Trophoblast cell (in vitro differentiated cells and primary cell): ENCODE measurements at regions not wholly inside any gene's neighbourhood (a gene's known extent, or its start where the extent isn't known, plus 50 kb on each side); places are given as distances from the start of the nearest gene placed in this dataset.

Experiments
- DNase-seq, 2 donors: peaks; one replicate each; pipeline ENCODE4 v3.0.0-alpha.2; 2016
- H2AFZ ChIP-seq: 2 replicates; pipeline ENCODE4 v1.6.1; 2013; ENCODE audit warnings: low read length, moderate library complexity, mild to moderate bottlenecking; ENCODE audit not compliant: insufficient read depth, poor library complexity
- H2AK5ac ChIP-seq: 2 replicates; pipeline ENCODE4 v1.6.1; 2013; ENCODE audit warnings: mild to moderate bottlenecking, low read length
- H2BK120ac ChIP-seq: 2 replicates; pipeline ENCODE4 v1.6.1; 2013; ENCODE audit warnings: low read length, mild to moderate bottlenecking, moderate library complexity; ENCODE audit not compliant: insufficient read depth, poor library complexity
- H2BK12ac ChIP-seq: 2 replicates; pipeline ENCODE4 v1.6.1; 2013; ENCODE audit warnings: mild to moderate bottlenecking, low read length, moderate library complexity
- H2BK5ac ChIP-seq: 2 replicates; pipeline ENCODE4 v1.6.1; 2013; ENCODE audit warnings: low read length, low read depth, moderate library complexity, mild to moderate bottlenecking; ENCODE audit not compliant: poor library complexity
- H3K14ac ChIP-seq: 2 replicates; pipeline ENCODE4 v1.6.1; 2013; ENCODE audit warnings: mild to moderate bottlenecking, low read length
- H3K18ac ChIP-seq: 2 replicates; pipeline ENCODE4 v1.6.1; 2013; ENCODE audit warnings: mild to moderate bottlenecking, low read length
- H3K23ac ChIP-seq: 2 replicates; pipeline ENCODE4 v1.6.1; 2013; ENCODE audit warnings: low read length
- H3K27ac ChIP-seq: 2 replicates; pipeline ENCODE4 v1.5.1; 2013; ENCODE audit warnings: low read depth, mild to moderate bottlenecking, inconsistent platforms, low read length, moderate library complexity
- H3K27me3 ChIP-seq: 2 replicates; pipeline ENCODE4 v1.6.1; 2013; ENCODE audit warnings: inconsistent platforms, mild to moderate bottlenecking, low read length, moderate library complexity; ENCODE audit not compliant: insufficient read depth
- H3K36me3 ChIP-seq, 2 experiments: 1 replicate in 1 of 2; 2 replicates in 1 of 2; pipeline ENCODE4 v1.6.1; 2013; ENCODE audit warnings: low read length in 2 of 2, mild to moderate bottlenecking in 2 of 2, moderate library complexity in 1 of 2; ENCODE audit not compliant: insufficient read depth in 2 of 2, control insufficient read depth in 1 of 2
- H3K4ac ChIP-seq: 2 replicates; pipeline ENCODE4 v1.6.1; 2013; ENCODE audit warnings: low read depth, mild to moderate bottlenecking, low read length, moderate library complexity
- H3K4me1 ChIP-seq, 2 experiments: 1 replicate in 1 of 2; 2 replicates in 1 of 2; pipeline ENCODE4 v1.6.1; 2013; ENCODE audit warnings: low read length in 2 of 2, mild to moderate bottlenecking in 2 of 2, moderate library complexity in 1 of 2; ENCODE audit not compliant: insufficient read depth in 2 of 2, control insufficient read depth in 1 of 2
- H3K4me2 ChIP-seq: 2 replicates; pipeline ENCODE4 v1.6.1; 2013; ENCODE audit warnings: inconsistent platforms, mild to moderate bottlenecking, low read length, moderate library complexity
- H3K4me3 ChIP-seq: 2 replicates; pipeline ENCODE4 v1.5.1; 2013; ENCODE audit warnings: mild to moderate bottlenecking, low read depth, low read length, inconsistent platforms
- H3K79me1 ChIP-seq: one replicate; pipeline ENCODE4 v1.6.1; 2013; ENCODE audit warnings: low read length
- H3K79me2 ChIP-seq: 2 replicates; pipeline ENCODE4 v1.6.1; 2013; ENCODE audit warnings: low read length, mild to moderate bottlenecking; ENCODE audit not compliant: control insufficient read depth, insufficient read depth, poor library complexity
- H3K9ac ChIP-seq: 2 replicates; pipeline ENCODE4 v1.6.1; 2013; ENCODE audit warnings: mild to moderate bottlenecking, low read length
- H3K9me3 ChIP-seq: 2 replicates; pipeline ENCODE4 v1.6.1; 2013; ENCODE audit warnings: low read depth, mild to moderate bottlenecking, control low read depth, inconsistent platforms, low read length; ENCODE audit not compliant: insufficient read depth
- H4K12ac ChIP-seq: 2 replicates; pipeline ENCODE4 v1.6.1; 2013; ENCODE audit warnings: low read depth, mild to moderate bottlenecking, low read length, moderate library complexity
- H4K8ac ChIP-seq: 2 replicates; pipeline ENCODE4 v1.6.1; 2013; ENCODE audit warnings: low read depth, mild to moderate bottlenecking, low read length, moderate library complexity
- H4K91ac ChIP-seq: one replicate; pipeline ENCODE4 v1.6.1; 2013; ENCODE audit warnings: low read depth, mild to moderate bottlenecking, low read length, moderate library complexity
- WGBS: extraction: QIAGEN DNeasy Blood & Tissue Kit; methylation state at CpG from one replicate; pipeline ENCODE4 v1.1.7; 2013; ENCODE audit warnings: missing lambda C conversion rate; ENCODE audit not compliant: insufficient read length, insufficient coverage; ENCODE audit errors: extremely low coverage; 5-methylcytosine and 5-hydroxymethylcytosine counted together

GRCh38 chr7:140239653-140239935, 62.8 kb upstream of the KDM7A start:
- DNase-seq = no peak
- Histone ChIP-seq H2BK5ac (no peak overlapping the region), H3K4me2 (no peak overlapping the region), H3K23ac (no peak overlapping the region), H3K4me3 (no peak overlapping the region), H3K9ac (no peak overlapping the region), H3K14ac (no peak overlapping the region), H3K36me3 (no peaks in the 10 kb centered on the region), H2AK5ac (no peak overlapping the region), H3K79me1 (no peaks in the 10 kb centered on the region), H3K9me3 (no peaks in the 10 kb centered on the region), H3K4me1 (peaks cover 0 to 2% of the 10 kb centered on the region in 2 experiments), H4K91ac (no peak overlapping the region), H4K12ac (no peak overlapping the region), H3K79me2 (no peaks in the 10 kb centered on the region), H3K27ac (no peak overlapping the region), H3K4ac (no peak overlapping the region), H3K27me3 (peaks cover 2% of the 10 kb centered on the region), H2AFZ (no peak overlapping the region), H2BK120ac (no peak overlapping the region), H3K18ac (no peak overlapping the region), H2BK12ac (no peak overlapping the region), H4K8ac (no peak overlapping the region)
- no CpG with 5 or more reads among the region's 2 CpGs for WGBS

- no peak overlapping the region for H2AK5ac ChIP-seq
- DNase-seq = no peak
- no CpG with 5 or more reads among the region's 15 CpGs for WGBS
These were observed 62.2 kb upstream of the KDM7A start for GRCh38 chr7:140238778-140239652.

GRCh38 chr7:140237390-140237789, 60.6 kb upstream of the KDM7A start:
- DNase-seq = no peak
- Histone ChIP-seq H4K12ac (no peak overlapping the region), H3K4me3 (no peak overlapping the region), H3K4me1 (peaks cover 0 to 2% of the 10 kb centered on the region in 2 experiments), H3K36me3 (no peaks in the 10 kb centered on the region), H2BK12ac (no peak overlapping the region), H3K79me2 (no peaks in the 10 kb centered on the region), H4K91ac (no peak overlapping the region), H2BK5ac (no peak overlapping the region), H3K4ac (no peak overlapping the region), H3K18ac (no peak overlapping the region), H3K14ac (no peak overlapping the region), H3K27ac (no peak overlapping the region), H2AFZ (no peak overlapping the region), H3K9ac (no peak overlapping the region), H3K9me3 (no peaks in the 10 kb centered on the region), H2BK120ac (no peak overlapping the region), H3K27me3 (peaks cover 2% of the 10 kb centered on the region), H4K8ac (no peak overlapping the region), H3K23ac (no peak overlapping the region), H2AK5ac (no peak overlapping the region), H3K79me1 (no peaks in the 10 kb centered on the region), H3K4me2 (no peak overlapping the region)
- WGBS = no CpG with 5 or more reads among the region's 4 CpGs

More at GRCh38 chr7:140238778-140239652, 62.2 kb upstream of the KDM7A start:
- Histone ChIP-seq H3K79me1 (no peaks in the 10 kb centered on the region), H3K79me2 (no peaks in the 10 kb centered on the region), H3K9me3 (no peaks in the 10 kb centered on the region), H4K91ac (no peak overlapping the region), H3K4me2 (no peak overlapping the region), H4K12ac (no peak overlapping the region), H3K27ac (no peak overlapping the region), H2BK5ac (no peak overlapping the region), H3K27me3 (peaks cover 2% of the 10 kb centered on the region), H2BK120ac (no peak overlapping the region), H3K9ac (no peak overlapping the region), H3K23ac (no peak overlapping the region), H3K4me1 (peaks cover 0 to 2% of the 10 kb centered on the region in 2 experiments), H4K8ac (no peak overlapping the region), H3K18ac (no peak overlapping the region), H2BK12ac (no peak overlapping the region), H3K14ac (no peak overlapping the region), H2AFZ (no peak overlapping the region), H3K36me3 (no peaks in the 10 kb centered on the region), H3K4ac (no peak overlapping the region), H3K4me3 (no peak overlapping the region)

- H3K4me2 ChIP-seq = no peak overlapping the region
- WGBS = no CpG with 5 or more reads among the region's 6 CpGs
These were observed 59.8 kb upstream of the KDM7A start for GRCh38 chr7:140236626-140237025.

More at GRCh38 chr7:140236626-140237025, 59.8 kb upstream of the KDM7A start:
- Histone ChIP-seq H2AK5ac (no peak overlapping the region), H3K27me3 (peaks cover 2% of the 10 kb centered on the region), H3K4ac (no peak overlapping the region), H3K9me3 (no peaks in the 10 kb centered on the region), H3K36me3 (no peaks in the 10 kb centered on the region), H2BK5ac (no peak overlapping the region), H2BK120ac (no peak overlapping the region), H3K79me1 (no peaks in the 10 kb centered on the region), H3K4me3 (no peak overlapping the region), H3K9ac (no peak overlapping the region), H3K14ac (no peak overlapping the region), H2AFZ (no peak overlapping the region), H3K4me1 (peaks cover 0 to under 1% of the 10 kb centered on the region in 2 experiments), H4K91ac (no peak overlapping the region), H3K27ac (no peak overlapping the region), H3K18ac (no peak overlapping the region), H3K79me2 (no peaks in the 10 kb centered on the region), H4K12ac (no peak overlapping the region), H2BK12ac (no peak overlapping the region), H3K23ac (no peak overlapping the region), H4K8ac (no peak overlapping the region)
- no peak for DNase-seq
